ENCODE measurements at regions not wholly inside any gene's neighbourhood (a gene's known extent, or its start where the extent isn't known, plus 50 kb on each side); places are given as distances from the start of the nearest gene placed in this dataset.

DNA sequence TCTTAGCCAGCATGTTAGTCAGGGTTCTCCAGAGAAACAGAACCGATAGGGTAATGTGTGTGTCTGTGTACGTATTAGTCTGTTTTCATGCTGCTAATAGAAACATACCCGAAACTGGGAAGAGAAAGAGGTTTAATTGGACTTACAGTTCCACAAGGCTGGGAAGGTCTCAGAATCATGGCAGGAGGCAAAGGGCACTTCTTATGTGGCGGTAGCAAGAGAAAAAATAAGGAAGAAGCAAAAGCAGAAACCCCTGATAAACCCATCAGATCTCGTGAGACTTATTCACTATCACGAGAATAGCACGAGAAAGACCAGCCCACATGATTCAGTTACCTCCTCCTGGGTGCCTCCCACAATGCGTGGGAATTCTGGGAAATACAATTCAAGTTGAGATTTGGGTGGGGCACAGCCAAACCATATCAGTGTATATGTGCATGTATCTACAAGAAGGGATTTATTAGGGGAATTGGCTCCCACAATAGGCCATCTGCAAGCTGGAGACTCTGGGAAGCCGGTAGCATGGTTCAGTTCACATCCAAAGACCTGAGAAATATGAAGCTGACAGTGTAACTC is 173.7 kb upstream of the NECTIN1 start:
- DNase-seq = no peak

GRCh38 chr11:119901657-119902577 is 172.9 kb upstream of the NECTIN1 start:
- no peak for DNase-seq

- DNase-seq = no peak
Measured at GRCh38 chr11:119899997-119900396, 171.0 kb upstream of the NECTIN1 start.

GRCh38 chr11:119897576-119897975 is 168.6 kb upstream of the NECTIN1 start:
- DNase-seq = no peak

GRCh38 chr11:119897046-119897440 is 168.0 kb upstream of the NECTIN1 start:
- DNase-seq = no peak

DNA sequence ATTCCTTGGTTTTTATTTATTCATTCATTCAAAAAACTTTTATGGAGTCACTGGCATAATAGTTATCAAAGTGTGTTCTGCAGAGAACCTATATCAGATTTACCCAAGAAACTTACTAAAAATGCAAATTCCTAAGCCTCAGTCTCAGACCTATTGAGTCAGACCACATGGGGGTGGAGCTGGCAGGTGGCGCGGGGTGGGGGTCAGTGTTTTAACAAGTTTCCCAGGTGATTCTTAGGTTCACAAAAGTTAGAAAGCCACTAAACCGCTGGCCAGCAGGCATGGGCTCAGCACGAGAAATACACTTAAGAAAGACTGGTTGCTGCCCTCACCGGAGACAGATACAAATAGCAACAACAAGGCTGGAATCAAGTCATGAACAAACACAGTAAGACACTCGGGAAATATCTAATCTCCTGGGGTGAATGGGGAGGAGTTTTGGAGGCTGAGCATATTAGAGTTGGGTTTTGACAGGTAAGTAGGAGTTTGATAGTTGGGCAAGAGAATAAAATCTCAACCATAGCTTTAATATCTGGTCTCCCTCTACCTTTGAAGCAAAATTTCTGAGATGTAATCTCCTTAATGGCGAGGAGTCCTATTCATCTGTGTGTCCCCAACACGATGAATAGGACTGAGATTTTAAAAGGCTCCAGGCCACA is 167.5 kb upstream of the NECTIN1 start:
- no peak for DNase-seq

- no peak for DNase-seq
Measured at GRCh38 chr11:119895981-119896380, 167.0 kb upstream of the NECTIN1 start.

DNA sequence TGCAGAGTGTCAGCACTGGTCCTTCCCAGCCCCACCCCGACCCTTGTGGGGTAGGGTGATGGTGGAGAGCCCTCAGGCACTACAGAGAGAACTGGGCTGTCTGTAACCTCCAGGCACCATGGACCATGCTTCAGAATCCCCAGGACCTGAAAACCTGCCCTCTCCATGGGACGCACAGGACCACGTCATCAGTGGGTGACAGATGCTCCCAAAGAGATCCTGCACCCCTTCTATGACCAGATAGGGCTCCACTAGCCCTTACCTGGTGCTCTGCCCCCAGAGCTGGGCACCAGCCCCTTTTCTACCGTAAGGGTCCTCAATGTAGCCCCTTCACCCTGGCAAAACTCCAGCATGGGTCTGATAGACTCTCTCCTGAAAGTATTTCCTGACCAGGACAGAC is 165.9 kb upstream of the NECTIN1 start:
- no peak for DNase-seq

DNA sequence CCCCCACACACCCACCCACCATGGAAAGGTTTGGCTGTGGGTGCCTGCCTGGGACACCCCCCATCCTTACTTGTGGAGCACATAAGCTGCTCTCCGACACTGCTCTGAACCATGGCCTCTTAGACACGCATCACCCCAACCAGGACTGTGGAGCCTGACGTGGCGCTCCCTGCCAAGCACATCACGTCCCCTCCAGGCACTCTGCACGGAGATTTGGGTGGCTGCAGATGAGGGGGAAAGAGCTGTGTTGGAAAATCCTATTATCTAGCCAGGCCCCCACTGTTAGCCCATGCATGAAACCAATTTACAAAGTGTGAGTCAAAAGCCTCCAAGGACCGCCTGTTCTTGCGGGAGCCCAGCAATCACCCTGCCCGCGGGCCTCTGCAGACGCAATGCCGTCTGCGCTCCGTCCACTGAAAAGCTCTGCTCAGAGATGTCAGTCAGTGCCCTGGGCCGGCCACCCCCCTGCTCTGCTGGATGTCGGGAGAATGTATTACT is 163.4 kb upstream of the NECTIN1 start:
- no peak for DNase-seq

DNA sequence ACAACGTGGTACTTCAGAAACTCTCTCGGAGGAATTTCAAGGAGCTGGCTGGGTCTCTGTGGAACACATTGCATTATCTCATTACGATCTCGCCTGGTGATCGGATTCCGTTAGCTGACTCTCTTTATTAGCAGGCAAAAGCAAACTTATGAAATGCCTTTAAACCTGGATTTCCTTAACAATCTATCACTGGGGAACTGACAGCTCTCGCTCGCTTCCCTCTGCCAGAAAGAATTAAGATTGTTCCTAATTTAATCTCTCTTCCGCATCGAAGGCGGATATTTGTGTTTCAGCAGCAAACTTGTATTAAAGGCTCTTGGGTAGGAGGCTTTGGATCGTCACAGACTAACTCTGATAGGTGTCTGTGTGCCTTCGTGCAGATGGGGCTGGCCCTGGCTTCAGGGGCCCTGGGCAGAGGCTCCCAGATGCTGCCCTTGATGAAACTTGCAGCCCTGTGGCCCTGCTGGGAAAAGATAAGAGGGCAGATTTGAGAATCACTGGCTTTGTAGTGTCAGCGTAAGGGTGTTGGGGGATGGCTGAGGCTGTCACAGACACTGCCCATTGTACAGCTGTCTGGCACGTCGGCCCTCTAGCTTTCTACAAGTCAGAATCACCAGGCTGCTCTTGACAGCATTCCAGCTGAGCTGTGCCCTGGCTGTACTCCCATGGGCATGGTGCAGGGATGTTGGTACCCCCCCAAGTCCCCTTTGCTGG is 162.2 kb upstream of the NECTIN1 start:
- DNase-seq = no peak

DNA sequence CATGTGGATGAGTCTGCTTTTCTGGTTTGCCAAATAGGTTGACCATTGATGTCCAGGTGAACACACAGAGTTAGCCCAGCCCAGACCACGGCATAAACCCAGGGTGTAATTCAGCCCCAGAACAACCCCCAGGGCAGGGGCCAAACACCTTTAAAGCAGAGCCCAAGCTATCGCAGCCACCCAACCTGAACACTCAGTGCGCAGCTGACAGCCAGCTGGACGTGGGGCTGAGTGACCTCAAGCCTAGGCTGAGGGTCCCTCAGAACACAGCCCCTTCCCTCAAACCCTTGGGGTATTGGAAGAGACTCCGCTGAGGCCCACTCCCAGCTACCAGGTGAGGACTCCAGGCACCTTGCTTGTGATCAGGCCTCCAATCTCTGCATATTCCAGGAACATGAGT is 161.5 kb upstream of the NECTIN1 start:
- no peak for DNase-seq

DNA sequence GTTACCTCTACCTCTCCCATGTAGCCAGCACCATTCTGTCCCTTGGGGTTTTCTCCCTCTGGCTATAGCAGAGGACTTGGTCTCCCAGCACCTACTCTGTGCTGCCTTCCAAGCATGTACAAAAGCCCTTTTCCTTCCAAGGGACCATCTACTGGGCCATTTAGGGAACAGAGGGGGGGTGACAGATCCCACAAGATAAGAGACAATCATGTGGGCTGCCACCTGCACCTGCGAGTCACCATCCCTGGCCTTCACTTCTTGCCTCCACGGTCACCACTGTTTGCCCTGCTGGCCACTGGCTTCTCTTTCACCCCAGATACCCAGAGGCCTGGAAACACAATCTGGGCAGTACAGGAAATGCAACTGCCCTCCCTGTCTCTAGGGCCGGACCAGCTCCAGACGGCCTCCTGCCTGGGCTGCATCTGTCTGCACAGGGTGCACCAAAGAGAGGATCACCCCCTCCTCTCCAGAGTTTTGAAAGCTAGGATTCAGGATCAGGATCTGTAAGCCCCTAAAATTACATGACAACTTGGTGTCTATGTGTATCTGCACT is 160.8 kb upstream of the NECTIN1 start:
- no peak for DNase-seq

- no peak for DNase-seq
Measured at GRCh38 chr11:119889111-119889510, 160.1 kb upstream of the NECTIN1 start.

DNA sequence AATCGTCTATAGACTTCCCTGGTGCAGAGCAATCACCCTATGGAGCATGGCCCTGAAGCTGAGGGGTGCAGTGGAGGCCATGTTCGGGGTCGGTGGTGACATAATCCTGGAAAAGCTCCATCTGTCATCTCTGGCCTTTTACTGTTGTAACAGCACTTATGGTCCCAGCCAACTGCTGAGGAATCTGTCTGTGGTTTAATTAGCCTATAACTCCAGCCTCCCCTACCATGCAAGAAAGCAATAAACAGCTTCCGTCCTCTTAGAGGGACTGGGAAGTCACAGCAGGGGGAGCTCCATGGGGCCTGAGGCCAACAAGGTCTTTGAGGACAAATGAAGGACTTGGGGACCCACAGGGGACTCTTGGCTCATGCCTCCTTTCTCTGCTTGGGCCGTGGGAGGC is 159.1 kb upstream of the NECTIN1 start:
- DNase-seq = no peak

DNA sequence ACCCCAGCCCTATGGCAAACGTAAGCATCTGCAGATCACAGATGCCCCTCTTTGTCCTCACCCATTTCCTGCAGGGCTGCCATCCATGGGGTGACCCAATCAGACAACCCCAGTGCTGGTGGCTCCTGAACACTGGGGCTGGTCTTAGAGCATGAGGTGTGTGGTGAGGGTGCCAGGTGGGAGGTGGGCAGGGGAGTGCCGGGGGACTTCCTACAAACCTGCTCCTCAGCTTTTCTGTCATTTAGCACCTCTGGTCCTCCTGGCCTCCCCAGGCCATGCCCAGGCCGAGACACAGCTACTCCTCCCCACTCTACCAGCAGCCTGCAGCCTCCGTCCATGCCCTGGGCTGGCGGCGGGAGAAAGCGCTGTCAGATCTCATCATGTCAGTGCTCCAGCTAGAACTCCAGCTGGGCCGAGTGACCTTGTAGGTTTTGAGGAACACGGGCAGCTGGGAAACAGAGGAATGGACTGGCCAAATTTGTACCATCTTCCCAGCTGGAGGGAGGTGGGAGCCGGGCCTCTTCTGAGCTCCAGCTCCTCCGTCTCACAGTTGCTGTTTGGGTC is 157.7 kb upstream of the NECTIN1 start:
- no peak for DNase-seq

DNA sequence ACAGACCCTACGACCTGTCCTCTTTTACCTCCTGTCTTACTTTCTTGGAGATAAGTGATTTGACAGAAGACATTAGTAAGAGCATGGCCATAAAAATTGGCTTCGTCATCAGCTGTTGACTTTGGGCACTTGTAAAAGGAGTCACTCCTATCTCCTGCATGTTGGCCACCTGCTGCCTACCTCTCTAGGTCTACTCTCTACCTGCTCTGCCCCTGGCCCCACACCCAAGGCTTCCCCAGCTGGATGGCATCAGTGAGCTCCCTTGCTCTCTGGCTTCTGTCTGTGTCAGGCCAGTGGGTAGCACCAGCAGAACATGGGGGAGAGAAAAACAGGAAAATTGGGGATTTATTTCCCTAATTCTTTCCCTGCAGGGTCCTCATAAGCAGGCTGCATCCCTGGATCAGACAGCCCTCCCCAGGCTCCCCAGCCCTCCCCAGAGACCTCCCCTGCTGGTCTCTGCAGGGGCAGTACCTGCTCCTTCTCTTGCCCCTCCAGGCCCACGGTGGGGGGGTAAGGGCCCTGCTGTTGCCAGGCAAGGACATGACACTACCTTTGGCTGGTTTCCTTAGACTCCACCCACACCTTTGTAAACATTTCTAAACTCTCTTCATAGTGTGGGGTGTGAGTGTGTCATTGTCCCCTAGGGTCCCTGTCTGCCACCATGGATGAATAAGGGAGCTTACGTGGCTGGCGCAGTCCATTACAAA is 157.0 kb upstream of the NECTIN1 start:
- peak; percentile 37 for DNase-seq

DNA sequence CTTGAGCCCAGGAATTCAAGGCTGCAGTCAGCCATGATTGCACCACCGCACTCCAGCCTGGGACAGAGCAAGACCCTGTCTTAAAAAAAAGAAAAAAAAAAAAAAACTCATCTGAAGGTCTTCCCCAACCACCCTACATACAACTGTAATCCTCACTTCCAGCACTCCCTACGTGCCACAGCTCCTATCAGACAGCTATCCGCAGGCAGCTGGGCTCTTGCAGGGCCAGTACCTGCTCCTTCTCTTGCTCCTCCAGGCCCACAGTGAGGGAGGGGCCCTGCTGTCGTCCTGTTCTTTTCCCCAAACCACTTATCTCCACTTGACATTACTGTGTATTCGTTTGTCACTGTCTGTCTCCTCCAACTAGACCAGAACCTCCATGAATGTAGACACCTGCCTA is 156.1 kb upstream of the NECTIN1 start:
- DNase-seq = peak; percentile 70

DNA sequence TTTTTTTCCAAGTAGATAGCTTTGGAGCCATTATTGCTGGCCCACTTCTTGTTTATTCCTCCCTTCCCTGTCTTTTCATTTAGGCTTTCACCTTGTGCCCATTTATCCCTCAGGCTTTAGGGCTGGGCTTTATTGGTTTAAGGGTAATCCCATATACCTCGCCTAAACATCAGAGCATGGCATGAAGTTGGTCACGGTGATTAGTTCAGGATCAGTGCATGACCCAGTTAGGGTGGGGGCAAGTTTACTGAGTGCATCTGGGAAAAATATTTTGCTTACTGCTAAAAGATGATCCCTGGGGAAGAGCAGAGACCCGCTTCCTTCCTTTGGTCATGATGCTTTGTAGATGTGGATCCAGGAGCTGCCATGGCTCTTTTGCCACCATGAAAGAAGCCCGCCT is 153.3 kb upstream of the NECTIN1 start:
- DNase-seq = no peak

- no peak for DNase-seq
Measured at GRCh38 chr11:119880873-119881272, 151.9 kb upstream of the NECTIN1 start.

DNA sequence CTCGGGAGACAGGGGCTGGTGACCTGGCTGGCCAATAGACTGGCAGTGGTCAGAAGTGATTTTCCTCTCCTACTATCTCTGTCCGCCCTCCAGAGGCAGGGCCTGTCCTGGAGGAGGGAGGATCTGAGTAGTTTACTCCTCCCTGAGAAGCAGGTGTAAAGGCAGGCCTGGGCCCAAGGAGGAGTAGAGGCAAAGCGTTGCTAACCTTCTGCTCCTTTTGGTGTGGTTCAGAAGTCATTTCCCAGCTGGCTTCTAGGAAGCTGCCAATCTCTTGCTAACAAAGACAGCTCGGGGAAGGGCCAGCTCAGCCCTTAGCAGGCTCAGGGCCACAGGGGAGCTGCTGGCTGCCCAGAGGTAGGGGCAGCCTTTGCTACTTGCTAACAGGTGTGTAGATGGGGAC is 151.1 kb upstream of the NECTIN1 start:
- DNase-seq = no peak

GRCh38 chr11:119878990-119879389 is 150.0 kb upstream of the NECTIN1 start:
- DNase-seq = no peak

- no peak for DNase-seq
Measured at GRCh38 chr11:119876841-119877240, 147.8 kb upstream of the NECTIN1 start.

All from NCI-H774 (cell line).